Activated T-helper 1 cell treated with anti-CD3 and anti-CD28 coated beads, Interleukin-12 subunit alpha, Interleukin-12 subunit beta, Interleukin-2, Interleukin-4 antibody, amounts not matched to agents 30 ng/mL and 10 ng/mL and 1 ng/mL, durations not matched to agents 14 hours and 24 hours and 36 hours (primary cell): ENCODE measurements at regions not wholly inside any gene's neighbourhood (a gene's known extent, or its start where the extent isn't known, plus 50 kb on each side); places are given as distances from the start of the nearest gene placed in this dataset.
"Not testable (repeated sequence)": the region's sequence is repeated elsewhere in the genome, so short reads cannot be mapped to it uniquely, and the experiment has no call there.

Experiments
- DNase-seq: peaks from one replicate; pipeline ENCODE4 v3.0.0; 2021; ENCODE audit warnings: low spot score
- H3K27ac Mint-ChIP-seq: one replicate; pipeline ENCODE4 v1.8.0; 2021; ENCODE audit warnings: mild to moderate bottlenecking, mixed read lengths
- H3K27me3 Mint-ChIP-seq: one replicate; pipeline ENCODE4 v1.8.0; 2022; ENCODE audit warnings: mild to moderate bottlenecking, moderate library complexity, mixed read lengths; ENCODE audit not compliant: insufficient read depth
- H3K36me3 Mint-ChIP-seq: one replicate; pipeline ENCODE4 v1.8.0; 2021; ENCODE audit warnings: low read depth, mixed read lengths
- H3K4me1 Mint-ChIP-seq: one replicate; pipeline ENCODE4 v1.8.0; 2021; ENCODE audit warnings: low read depth, mixed read lengths
- H3K4me3 Mint-ChIP-seq: one replicate; pipeline ENCODE4 v1.8.0; 2021; ENCODE audit warnings: mild to moderate bottlenecking, moderate library complexity, mixed read lengths
- H3K9me3 Mint-ChIP-seq: one replicate; pipeline ENCODE4 v1.8.0; 2021; ENCODE audit warnings: mixed read lengths
- intact Hi-C: fragments of 100-400 bp; cut with micrococcal nuclease; formaldehyde crosslinking; loops from one replicate; pipeline ENCODE4 v1.15.1; 2024

GRCh38 chr13:99086267-99087097 lies 108.6 kb upstream of the DOCK9 start:
- Mint-ChIP-seq H3K9me3 (no peaks in the 10 kb centered on the region), H3K36me3 (no peaks in the 10 kb centered on the region), H3K4me1 (peaks cover 39% of the 10 kb centered on the region), H3K27me3 (peaks cover 2% of the 10 kb centered on the region), H3K27ac (no peak overlapping the region), H3K4me3 (peak overlapping the region; percentile 97)
- DNase-seq = peak; percentile 69
- intact Hi-C loops = loop anchor here (1.0 to 10.0 kb wide), 18 partner anchors 38 to 1654 kb away; partner anchors contain the start of genes CLYBL, GPR18, GPR183 and RAP2A

- Mint-ChIP-seq H3K4me1 (peaks cover 39% of the 10 kb centered on the region), H3K9me3 (no peaks in the 10 kb centered on the region), H3K4me3 (peak overlapping the region; percentile 97), H3K27me3 (peaks cover 2% of the 10 kb centered on the region), H3K27ac (peak overlapping the region; percentile 98), H3K36me3 (no peaks in the 10 kb centered on the region)
- DNase-seq = peak; percentile 93
- intact Hi-C loops = loop anchor here (1.0 to 10.0 kb wide), 18 partner anchors 37 to 1655 kb away; partner anchors contain the start of genes CLYBL, GPR18, GPR183 and RAP2A
Measured at GRCh38 chr13:99087098-99087953, 109.5 kb upstream of the DOCK9 start.

- no peaks in the 10 kb centered on the region for H3K9me3 Mint-ChIP-seq
- DNase-seq = peak; percentile 25
- intact Hi-C loops = loop anchor here (1.0 to 10.0 kb wide), 21 partner anchors 37 to 1656 kb away; partner anchors contain the start of genes CLYBL, GPR18, GPR183 and RAP2A
- H3K27ac Mint-ChIP-seq = peak overlapping the region; percentile 98
- peak overlapping the region; percentile 97 for H3K4me3 Mint-ChIP-seq
- H3K4me1 Mint-ChIP-seq = peaks cover 39% of the 10 kb centered on the region
- H3K27me3 Mint-ChIP-seq = peaks cover 2% of the 10 kb centered on the region
- no peaks in the 10 kb centered on the region for H3K36me3 Mint-ChIP-seq
Measured at GRCh38 chr13:99087954-99088491, 110.2 kb upstream of the DOCK9 start.

- Mint-ChIP-seq H3K9me3 (no peaks in the 10 kb centered on the region), H3K4me1 (peaks cover 3% of the 10 kb centered on the region), H3K4me3 (no peak overlapping the region), H3K36me3 (no peaks in the 10 kb centered on the region), H3K27me3 (peaks cover 8% of the 10 kb centered on the region), H3K27ac (no peak overlapping the region)
- intact Hi-C loops = no loop called here
- DNase-seq = no peak
Measured at GRCh38 chr13:99093997-99094396, 106.7 kb upstream of the UBAC2 start.

DNA sequence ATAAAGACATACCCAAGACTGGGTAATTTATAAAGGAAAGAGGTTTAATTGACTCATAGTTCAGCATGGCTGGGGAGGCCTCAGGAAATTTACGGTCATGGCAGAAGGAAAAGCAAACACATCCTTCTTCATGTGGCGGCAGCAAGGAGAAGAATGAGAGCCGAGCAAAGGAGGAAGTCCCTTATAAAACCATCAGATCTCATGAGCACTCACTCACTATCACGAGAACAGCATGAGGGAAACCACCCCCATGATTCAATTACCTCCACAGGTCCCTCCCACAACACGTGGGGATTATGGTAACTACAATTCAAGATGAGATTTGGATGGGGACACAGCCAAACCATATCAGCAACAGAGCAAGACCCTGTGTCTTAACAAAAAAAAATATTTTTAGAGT lies 98.8 kb upstream of the UBAC2 start:
- H3K36me3 Mint-ChIP-seq, H3K9me3 Mint-ChIP-seq, DNase-seq, H3K27ac Mint-ChIP-seq, H3K4me3 Mint-ChIP-seq, H3K4me1 Mint-ChIP-seq, intact Hi-C loops: not testable (repeated sequence)
- H3K27me3 Mint-ChIP-seq = peaks cover 14% of the 10 kb centered on the region

- Mint-ChIP-seq H3K9me3 (no peaks in the 10 kb centered on the region), H3K4me3 (no peak overlapping the region), H3K27me3 (peaks cover 14% of the 10 kb centered on the region), H3K36me3 (no peaks in the 10 kb centered on the region), H3K27ac (no peak overlapping the region), H3K4me1 (peaks cover 11% of the 10 kb centered on the region)
- no peak for DNase-seq
- intact Hi-C loops = no loop called here
Measured at GRCh38 chr13:99103536-99103935, 97.1 kb upstream of the UBAC2 start.

- no peaks in the 10 kb centered on the region for H3K9me3 Mint-ChIP-seq
- intact Hi-C loops = no loop called here
- H3K4me3 Mint-ChIP-seq = no peak overlapping the region
- H3K4me1 Mint-ChIP-seq = peaks cover 11% of the 10 kb centered on the region
- DNase-seq = no peak
- H3K27me3 Mint-ChIP-seq = peaks cover 20% of the 10 kb centered on the region
- H3K27ac Mint-ChIP-seq = no peak overlapping the region
- H3K36me3 Mint-ChIP-seq = peaks cover 2% of the 10 kb centered on the region
Measured at GRCh38 chr13:99104396-99104795, 96.3 kb upstream of the UBAC2 start.

DNA sequence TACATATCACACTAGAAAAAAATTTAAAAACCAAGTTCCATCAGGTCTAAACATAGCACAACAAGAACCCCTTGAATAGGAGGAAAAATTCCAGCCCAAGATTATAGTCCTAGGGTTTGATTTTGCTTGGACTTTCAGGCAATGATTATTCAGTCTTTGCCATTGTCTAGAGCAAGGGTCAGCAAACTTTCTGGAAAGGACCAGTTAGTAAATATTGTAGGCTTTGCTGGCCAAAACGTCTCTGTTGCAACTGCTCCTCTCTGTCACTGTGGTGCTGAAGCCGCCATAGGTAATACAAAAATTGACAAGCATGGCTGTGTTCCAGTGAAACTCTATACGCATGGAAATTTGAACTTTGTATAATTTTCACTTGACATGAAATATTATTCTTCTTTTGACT lies 95.5 kb upstream of the UBAC2 start:
- no peaks in the 10 kb centered on the region for H3K9me3 Mint-ChIP-seq
- intact Hi-C loops = no loop called here
- H3K4me3 Mint-ChIP-seq = no peak overlapping the region
- H3K4me1 Mint-ChIP-seq = peaks cover 11% of the 10 kb centered on the region
- no peak for DNase-seq
- H3K36me3 Mint-ChIP-seq = peaks cover 2% of the 10 kb centered on the region
- H3K27ac Mint-ChIP-seq = no peak overlapping the region
- peaks cover 21% of the 10 kb centered on the region for H3K27me3 Mint-ChIP-seq

DNA sequence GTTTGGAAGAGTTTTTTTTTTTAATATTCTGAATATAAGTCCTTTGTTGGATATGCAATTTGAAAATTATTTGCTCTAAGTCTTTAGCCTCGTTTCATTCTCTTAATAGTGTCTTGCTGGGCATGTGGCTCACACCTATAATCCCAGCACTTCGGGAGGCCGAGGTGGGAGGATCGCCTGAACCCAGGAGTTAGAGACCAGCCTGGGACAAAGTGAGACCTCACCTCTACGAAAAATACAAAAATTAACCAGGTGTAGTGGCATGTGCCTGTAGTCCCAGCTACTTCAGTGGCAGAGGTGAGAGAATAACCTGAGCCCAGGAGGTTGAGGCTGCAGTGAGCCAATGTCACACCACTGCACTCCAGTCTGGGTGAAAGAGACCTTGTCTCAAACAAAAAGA lies 87.3 kb upstream of the UBAC2 start:
- Mint-ChIP-seq H3K4me1 (no peaks in the 10 kb centered on the region), H3K9me3 (no peaks in the 10 kb centered on the region), H3K27me3 (peaks cover 13% of the 10 kb centered on the region), H3K36me3 (peaks cover 2% of the 10 kb centered on the region), H3K4me3 (no peak overlapping the region), H3K27ac (no peak overlapping the region)
- DNase-seq = no peak
- intact Hi-C loops = no loop called here

DNA sequence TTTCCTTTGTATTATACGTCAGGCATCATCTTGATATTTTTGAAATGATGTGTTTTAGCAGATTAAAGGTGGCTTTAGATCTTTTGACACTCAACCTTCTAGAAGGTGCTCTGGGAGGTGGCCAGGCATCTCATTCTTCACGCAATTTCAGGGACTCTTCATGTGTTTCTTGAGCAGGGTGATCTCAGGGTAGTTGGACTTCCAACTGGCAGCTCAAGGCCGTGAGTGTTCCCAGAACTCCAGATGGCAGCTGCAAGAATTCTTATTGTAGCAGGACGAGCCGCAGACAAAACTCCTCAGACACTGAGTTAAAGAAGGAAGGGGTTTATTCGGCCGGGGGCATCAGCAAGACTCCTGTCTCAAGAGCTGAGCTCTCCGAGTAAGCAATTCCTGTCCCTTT lies 82.5 kb upstream of the UBAC2 start:
- H3K27me3 Mint-ChIP-seq = peaks cover 2% of the 10 kb centered on the region
- H3K4me3 Mint-ChIP-seq = no peak overlapping the region
- H3K9me3 Mint-ChIP-seq = peaks cover 5% of the 10 kb centered on the region
- H3K27ac Mint-ChIP-seq = no peak overlapping the region
- H3K36me3 Mint-ChIP-seq = peaks cover 2% of the 10 kb centered on the region
- no peak for DNase-seq
- peaks cover 4% of the 10 kb centered on the region for H3K4me1 Mint-ChIP-seq
- intact Hi-C loops = no loop called here

- no peak for DNase-seq
- Mint-ChIP-seq H3K36me3 (peaks cover 2% of the 10 kb centered on the region), H3K4me1 (peaks cover 11% of the 10 kb centered on the region), H3K27me3 (peaks cover 2% of the 10 kb centered on the region), H3K27ac (no peak overlapping the region), H3K4me3 (no peak overlapping the region), H3K9me3 (peaks cover 5% of the 10 kb centered on the region)
- intact Hi-C loops = no loop called here
Measured at GRCh38 chr13:99119656-99120055, 81.0 kb upstream of the UBAC2 start.

DNA sequence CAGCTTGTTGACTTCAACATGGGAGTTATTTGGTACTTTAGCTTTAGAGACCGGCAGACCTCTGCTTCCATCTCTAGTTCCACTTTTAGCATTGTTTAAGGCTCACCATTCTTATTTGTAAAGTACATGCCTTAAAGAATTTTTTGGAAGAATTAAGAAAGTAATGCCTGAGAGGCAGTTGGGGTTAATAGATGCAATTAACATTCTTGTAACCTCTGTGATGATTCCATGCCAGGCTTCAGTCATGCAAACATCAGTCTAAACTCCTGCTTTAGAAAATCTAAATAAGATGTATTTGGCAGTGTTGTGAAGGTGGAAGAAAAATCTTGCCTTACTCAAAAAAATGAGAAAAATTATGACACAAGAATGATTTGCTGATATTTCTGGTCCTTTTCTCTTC lies 79.9 kb upstream of the UBAC2 start:
- intact Hi-C loops = no loop called here
- peaks cover 21% of the 10 kb centered on the region for H3K4me1 Mint-ChIP-seq
- DNase-seq = no peak
- H3K27ac Mint-ChIP-seq = no peak overlapping the region
- no peak overlapping the region for H3K4me3 Mint-ChIP-seq
- H3K27me3 Mint-ChIP-seq = peaks cover 2% of the 10 kb centered on the region
- peaks cover 5% of the 10 kb centered on the region for H3K9me3 Mint-ChIP-seq
- peaks cover 2% of the 10 kb centered on the region for H3K36me3 Mint-ChIP-seq

DNA sequence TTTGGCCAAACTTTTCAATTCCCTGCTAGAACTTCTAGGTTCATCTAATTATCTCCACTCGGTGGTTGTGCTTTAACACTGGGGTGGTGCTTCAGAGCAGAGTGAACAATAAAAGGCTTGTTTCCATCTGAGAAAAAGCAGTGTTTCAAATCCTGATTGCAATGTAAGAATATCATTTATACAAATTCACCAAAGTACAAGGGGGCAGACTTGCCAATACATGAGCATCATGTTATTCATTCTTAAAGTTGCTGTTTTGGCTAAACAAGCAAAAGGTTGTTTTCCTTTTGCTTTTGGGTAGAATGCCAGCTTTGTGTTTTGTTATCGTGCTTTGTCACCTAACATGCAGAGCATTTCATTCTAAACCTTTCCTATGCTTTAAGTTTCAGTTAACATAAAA lies 78.5 kb upstream of the UBAC2 start:
- DNase-seq = no peak
- Mint-ChIP-seq H3K27ac (no peak overlapping the region), H3K36me3 (peaks cover 2% of the 10 kb centered on the region), H3K4me1 (peaks cover 21% of the 10 kb centered on the region), H3K27me3 (peaks cover 2% of the 10 kb centered on the region), H3K9me3 (peaks cover 5% of the 10 kb centered on the region), H3K4me3 (no peak overlapping the region)
- intact Hi-C loops = no loop called here
